ENCODE measurements at regions not wholly inside any gene's neighbourhood (a gene's known extent, or its start where the extent isn't known, plus 50 kb on each side); places are given as distances from the start of the nearest gene placed in this dataset.
"Not testable (repeated sequence)": the region's sequence is repeated elsewhere in the genome, so short reads cannot be mapped to it uniquely, and the experiment has no call there.

- 80% methylated on average over 1 of the region's 1 CpG for WGBS (ENCODE audit: insufficient coverage, low lambda C conversion rate)
- Histone ChIP-seq H3K4me3 (ENCODE audit: low read length) (no peak overlapping the region), H3K36me3 (ENCODE audit: control insufficient read depth, insufficient read depth, low read length) (no peaks in the 10 kb centered on the region), H3K4me1 (ENCODE audit: control insufficient read depth, insufficient read depth, low read length) (no peaks in the 10 kb centered on the region), H3K27me3 (ENCODE audit: control insufficient read depth, insufficient read depth, low read length) (no peaks in the 10 kb centered on the region), H3K9me3 (ENCODE audit: control insufficient read depth, low read depth, low read length) (no peaks in the 10 kb centered on the region), H3K27ac (ENCODE audit: low read length) (no peak overlapping the region)
- no peak for DNase-seq
Measured at GRCh38 chr6:27025351-27025750, 222.2 kb upstream of the PRSS16 start.

DNA sequence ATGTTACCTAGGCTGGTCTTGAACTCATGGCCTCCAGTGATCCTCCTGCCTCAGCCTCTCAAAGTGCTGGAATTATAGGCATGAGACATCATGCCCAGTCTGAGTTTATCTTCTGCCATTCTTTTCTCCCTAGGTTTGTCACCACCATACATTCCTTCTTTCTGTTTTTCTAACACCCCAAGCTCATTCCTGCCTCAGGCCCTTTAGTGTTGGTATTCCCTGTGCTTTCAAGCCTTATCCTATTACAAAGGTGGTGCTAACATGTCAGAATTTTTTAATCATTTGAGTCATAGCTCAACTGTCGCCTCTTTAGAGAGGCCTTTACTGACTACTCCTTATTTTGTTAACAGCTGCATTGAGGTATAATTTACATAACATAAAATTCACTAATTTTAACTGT, 221.1 kb upstream of the PRSS16 start:
- no peaks in the 10 kb centered on the region for H3K36me3 ChIP-seq (ENCODE audit: control insufficient read depth, insufficient read depth, low read length)
- H3K4me3 ChIP-seq (ENCODE audit: low read length) = no peak overlapping the region
- no peaks in the 10 kb centered on the region for H3K27me3 ChIP-seq (ENCODE audit: control insufficient read depth, insufficient read depth, low read length)
- H3K9me3 ChIP-seq (ENCODE audit: control insufficient read depth, low read depth, low read length) = no peaks in the 10 kb centered on the region
- no peaks in the 10 kb centered on the region for H3K4me1 ChIP-seq (ENCODE audit: control insufficient read depth, insufficient read depth, low read length)
- no peak overlapping the region for H3K27ac ChIP-seq (ENCODE audit: low read length)
- WGBS (ENCODE audit: insufficient coverage, low lambda C conversion rate) = no CpG with 5 or more reads among the region's 1 CpG
- DNase-seq = no peak

DNA sequence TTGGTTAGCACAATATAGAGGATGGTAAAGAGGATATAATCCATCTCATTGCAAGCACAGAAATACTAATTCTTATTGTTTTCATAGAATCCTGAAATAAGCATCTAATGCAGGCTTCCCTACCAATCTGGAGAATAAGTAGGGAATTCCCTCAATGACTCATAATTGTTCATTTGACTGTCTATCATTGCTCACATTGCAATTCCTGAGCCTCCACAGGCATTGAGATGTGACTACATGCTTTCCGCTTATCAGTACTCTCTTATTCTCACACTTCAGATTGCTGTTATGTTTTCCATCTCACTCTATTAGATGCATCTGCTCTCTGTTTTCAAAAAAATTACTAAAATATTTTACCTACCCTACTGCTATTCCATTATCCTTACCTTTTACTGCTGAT, 216.2 kb upstream of the PRSS16 start:
- no peak for DNase-seq
- H3K9me3 ChIP-seq (ENCODE audit: control insufficient read depth, low read depth, low read length) = no peaks in the 10 kb centered on the region
- H3K4me1 ChIP-seq (ENCODE audit: control insufficient read depth, insufficient read depth, low read length) = no peaks in the 10 kb centered on the region
- WGBS (ENCODE audit: insufficient coverage, low lambda C conversion rate) = 86% methylated on average over 1 of the region's 1 CpG
- H3K4me3 ChIP-seq (ENCODE audit: low read length) = no peak overlapping the region
- H3K27ac ChIP-seq (ENCODE audit: low read length) = no peak overlapping the region
- H3K36me3 ChIP-seq (ENCODE audit: control insufficient read depth, insufficient read depth, low read length) = no peaks in the 10 kb centered on the region
- H3K27me3 ChIP-seq (ENCODE audit: control insufficient read depth, insufficient read depth, low read length) = no peaks in the 10 kb centered on the region

DNA sequence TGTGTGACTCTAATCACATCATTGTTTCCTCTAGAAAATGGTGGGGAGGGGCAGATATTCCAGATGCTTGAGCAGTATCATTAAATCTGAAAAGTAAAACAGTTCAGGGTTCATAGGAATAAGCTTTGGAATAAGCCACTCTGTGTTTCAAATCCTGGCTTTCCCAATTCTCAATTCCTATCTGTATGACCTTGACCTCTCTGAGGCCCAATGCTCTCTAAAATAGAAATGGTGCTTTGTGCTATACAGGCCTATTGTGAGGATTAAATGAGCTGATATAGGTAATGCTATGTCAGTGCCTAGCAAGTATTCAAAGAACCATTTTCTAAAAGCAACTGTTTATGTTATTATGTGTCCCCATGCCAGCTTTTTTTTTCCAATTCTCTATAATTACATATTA, 209.0 kb upstream of the PRSS16 start:
- H3K36me3 ChIP-seq (ENCODE audit: control insufficient read depth, insufficient read depth, low read length) = no peaks in the 10 kb centered on the region
- no peak overlapping the region for H3K4me3 ChIP-seq (ENCODE audit: low read length)
- no peak for DNase-seq
- no peaks in the 10 kb centered on the region for H3K4me1 ChIP-seq (ENCODE audit: control insufficient read depth, insufficient read depth, low read length)
- no peaks in the 10 kb centered on the region for H3K9me3 ChIP-seq (ENCODE audit: control insufficient read depth, low read depth, low read length)
- H3K27me3 ChIP-seq (ENCODE audit: control insufficient read depth, insufficient read depth, low read length) = no peaks in the 10 kb centered on the region
- H3K27ac ChIP-seq (ENCODE audit: low read length) = no peak overlapping the region

DNA sequence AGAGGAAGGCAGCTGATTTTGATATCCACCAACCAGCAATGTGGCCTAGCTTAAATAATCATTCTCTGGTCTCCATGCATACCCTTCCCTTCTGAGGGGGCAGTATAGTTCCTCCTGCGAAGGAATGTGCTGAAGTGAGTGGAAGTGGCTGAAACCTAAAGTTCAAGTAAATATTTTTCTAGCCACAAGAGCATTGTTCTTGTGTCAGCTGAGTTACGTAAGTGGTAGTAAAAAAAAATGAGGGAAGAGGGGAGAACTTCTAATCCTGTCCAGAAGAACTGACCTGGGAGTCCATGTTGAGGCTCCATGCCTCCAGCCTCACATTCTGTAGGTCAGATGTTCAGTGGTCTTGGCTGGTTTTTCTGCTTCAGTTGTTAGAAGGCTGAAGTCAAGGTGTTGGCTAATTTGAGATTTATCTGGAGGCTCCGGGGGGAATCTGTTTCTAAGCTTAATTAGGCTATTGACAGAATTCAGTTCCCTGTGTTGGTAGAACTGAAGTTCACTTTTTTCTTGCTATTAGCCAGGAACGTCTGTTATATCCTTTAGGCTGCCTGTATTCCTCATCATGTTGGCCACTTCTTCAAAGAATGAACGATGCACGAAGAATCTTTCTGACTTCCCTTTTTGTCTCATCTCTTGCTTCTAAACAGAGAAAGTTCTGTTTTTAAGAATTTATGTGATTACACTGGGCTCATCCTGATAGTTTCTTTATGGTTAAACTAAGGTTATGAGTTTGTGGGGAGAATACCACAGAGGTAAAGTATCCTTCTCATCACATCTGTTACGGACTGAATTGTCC, 207.1 kb upstream of the PRSS16 start:
- peak in 1 of 2 donors; percentile 9 for DNase-seq
- Histone ChIP-seq H3K27ac (ENCODE audit: low read length) (peak overlapping the region; percentile 39), H3K4me1 (ENCODE audit: control insufficient read depth, insufficient read depth, low read length) (no peaks in the 10 kb centered on the region), H3K9me3 (ENCODE audit: control insufficient read depth, low read depth, low read length) (peaks cover 6% of the 10 kb centered on the region), H3K27me3 (ENCODE audit: control insufficient read depth, insufficient read depth, low read length) (no peaks in the 10 kb centered on the region), H3K4me3 (ENCODE audit: low read length) (no peak overlapping the region), H3K36me3 (ENCODE audit: control insufficient read depth, insufficient read depth, low read length) (no peaks in the 10 kb centered on the region)
- WGBS (ENCODE audit: insufficient coverage, low lambda C conversion rate) = 82% methylated on average over 2 of the region's 7 CpGs

DNA sequence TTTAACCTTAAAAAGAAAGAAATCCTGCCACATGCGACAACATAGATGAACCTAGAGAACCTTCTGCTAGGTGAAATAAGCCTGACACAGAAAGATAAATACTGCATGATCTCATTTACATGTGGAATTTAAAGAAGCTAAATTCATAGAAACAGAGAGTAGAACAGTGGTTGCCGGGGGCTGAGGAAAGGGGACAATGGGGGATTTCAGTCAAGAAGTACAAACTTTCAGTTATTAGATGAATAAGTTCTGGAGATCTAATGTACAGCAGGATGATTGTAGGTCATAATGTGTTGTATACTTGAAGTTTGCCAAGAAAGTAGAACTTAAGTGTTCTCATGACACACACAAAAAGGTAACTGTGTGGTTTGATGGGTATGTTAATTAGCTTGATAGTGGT, 204.3 kb upstream of the PRSS16 start:
- Histone ChIP-seq H3K27me3 (ENCODE audit: control insufficient read depth, insufficient read depth, low read length) (no peaks in the 10 kb centered on the region), H3K4me1 (ENCODE audit: control insufficient read depth, insufficient read depth, low read length) (no peaks in the 10 kb centered on the region), H3K27ac (ENCODE audit: low read length) (no peak overlapping the region), H3K36me3 (ENCODE audit: control insufficient read depth, insufficient read depth, low read length) (no peaks in the 10 kb centered on the region), H3K4me3 (ENCODE audit: low read length) (no peak overlapping the region), H3K9me3 (ENCODE audit: control insufficient read depth, low read depth, low read length) (peaks cover 7% of the 10 kb centered on the region)
- 80% methylated on average over 1 of the region's 2 CpGs for WGBS (ENCODE audit: insufficient coverage, low lambda C conversion rate)
- DNase-seq = no peak

GRCh38 chr6:27045131-27045530, 202.4 kb upstream of the PRSS16 start:
- no CpG with 5 or more reads among the region's 26 CpGs for WGBS (ENCODE audit: insufficient coverage, low lambda C conversion rate)

GRCh38 chr6:27047725-27048124, 199.8 kb upstream of the PRSS16 start:
- peak in 1 of 2 donors; percentile 38 for DNase-seq
- not testable (repeated sequence) for H3K9me3 ChIP-seq (ENCODE audit: control insufficient read depth, low read depth, low read length); H3K4me3 ChIP-seq (ENCODE audit: low read length); H3K36me3 ChIP-seq (ENCODE audit: control insufficient read depth, insufficient read depth, low read length); H3K27me3 ChIP-seq (ENCODE audit: control insufficient read depth, insufficient read depth, low read length); H3K4me1 ChIP-seq (ENCODE audit: control insufficient read depth, insufficient read depth, low read length)
- peak overlapping the region; percentile 48 for H3K27ac ChIP-seq (ENCODE audit: low read length)
- WGBS (ENCODE audit: insufficient coverage, low lambda C conversion rate) = no CpG with 5 or more reads among the region's 5 CpGs

More at GRCh38 chr6:27045131-27045530, 202.4 kb upstream of the PRSS16 start:
- H3K36me3 ChIP-seq (ENCODE audit: control insufficient read depth, insufficient read depth, low read length); H3K4me1 ChIP-seq (ENCODE audit: control insufficient read depth, insufficient read depth, low read length); H3K27ac ChIP-seq (ENCODE audit: low read length); H3K4me3 ChIP-seq (ENCODE audit: low read length); H3K9me3 ChIP-seq (ENCODE audit: control insufficient read depth, low read depth, low read length); DNase-seq; H3K27me3 ChIP-seq (ENCODE audit: control insufficient read depth, insufficient read depth, low read length): not testable (repeated sequence)

DNA sequence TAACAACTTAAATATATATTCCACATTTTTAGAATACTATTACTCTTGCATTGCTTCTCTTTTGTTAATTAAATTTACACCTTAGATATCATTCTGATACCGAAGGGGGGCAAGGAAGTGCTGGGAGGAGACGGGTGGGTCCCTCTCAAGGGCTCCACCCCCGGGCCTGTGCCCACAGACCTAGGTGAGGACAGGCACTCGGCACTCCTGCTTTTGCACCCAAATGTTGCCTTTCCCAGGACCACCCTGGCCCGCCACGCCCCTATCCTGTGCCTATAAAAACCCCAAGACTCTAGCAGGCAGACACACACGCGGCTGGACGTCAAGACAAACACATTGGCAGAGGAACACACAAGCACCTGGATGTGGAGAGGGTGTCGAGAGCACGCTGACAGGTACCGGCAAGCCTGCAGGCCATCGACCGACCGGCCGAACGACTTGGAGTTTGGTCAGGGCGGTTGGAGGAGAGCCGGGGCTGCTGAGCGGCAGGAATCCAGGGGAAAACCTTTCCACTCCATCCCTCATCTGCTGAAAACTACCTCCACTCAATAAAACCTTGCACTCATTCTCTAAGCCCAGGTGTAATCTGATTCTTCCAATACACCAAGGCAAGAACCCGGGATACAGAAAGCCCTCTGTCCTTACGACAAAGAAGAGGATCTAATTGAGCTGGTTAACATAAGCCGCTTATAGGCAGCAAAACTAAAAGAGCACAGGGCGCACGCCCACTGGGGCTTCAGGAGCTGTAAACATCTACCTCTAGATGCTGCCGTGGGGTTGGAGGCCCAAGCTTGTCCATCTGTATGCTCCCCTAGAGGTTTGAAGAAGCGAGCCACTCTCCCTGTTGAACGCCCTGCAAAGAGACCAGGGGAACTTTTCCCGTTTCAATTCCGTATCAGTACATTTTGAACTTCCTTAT, 197.4 kb upstream of the PRSS16 start:
- Histone ChIP-seq H3K27ac (ENCODE audit: low read length) (no peak overlapping the region), H3K9me3 (ENCODE audit: control insufficient read depth, low read depth, low read length) (peaks cover 4% of the 10 kb centered on the region), H3K27me3 (ENCODE audit: control insufficient read depth, insufficient read depth, low read length) (no peaks in the 10 kb centered on the region), H3K4me3 (ENCODE audit: low read length) (no peak overlapping the region), H3K36me3 (ENCODE audit: control insufficient read depth, insufficient read depth, low read length) (no peaks in the 10 kb centered on the region), H3K4me1 (ENCODE audit: control insufficient read depth, insufficient read depth, low read length) (no peaks in the 10 kb centered on the region)
- no peak for DNase-seq
- no CpG with 5 or more reads among the region's 30 CpGs for WGBS (ENCODE audit: insufficient coverage, low lambda C conversion rate)

DNA sequence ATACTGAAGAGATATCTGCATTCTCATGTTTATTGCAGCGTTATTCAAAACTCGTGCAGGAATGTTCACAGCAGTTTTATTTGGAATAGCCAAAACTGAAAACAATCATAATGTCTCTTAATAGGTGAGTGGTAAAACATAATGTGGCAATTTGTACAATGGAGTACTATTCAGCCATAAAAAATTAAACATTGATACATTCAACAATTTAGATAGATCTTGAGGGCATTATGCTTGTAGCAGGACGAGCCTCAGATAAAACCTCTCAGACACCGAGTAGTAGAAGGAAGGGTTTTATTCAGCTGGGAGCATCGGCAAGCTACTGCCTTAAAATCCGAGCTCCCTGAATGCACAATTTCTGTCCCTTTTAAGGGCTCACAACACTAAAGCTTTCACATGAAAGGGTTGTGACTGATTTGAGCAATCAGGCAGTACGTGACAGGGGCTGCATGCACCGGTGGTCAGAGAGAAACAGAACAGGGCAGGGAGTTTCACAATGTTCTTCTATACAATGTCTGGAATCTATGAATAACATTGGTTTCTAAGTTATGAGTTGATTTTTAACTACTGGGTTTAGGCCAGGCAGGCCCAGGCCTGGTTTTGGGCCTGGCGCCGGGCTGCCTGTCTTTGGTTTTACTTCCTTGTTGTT, 195.3 kb upstream of the PRSS16 start:
- not testable (repeated sequence) for H3K4me1 ChIP-seq (ENCODE audit: control insufficient read depth, insufficient read depth, low read length); H3K9me3 ChIP-seq (ENCODE audit: control insufficient read depth, low read depth, low read length); H3K4me3 ChIP-seq (ENCODE audit: low read length); H3K27me3 ChIP-seq (ENCODE audit: control insufficient read depth, insufficient read depth, low read length); H3K27ac ChIP-seq (ENCODE audit: low read length); H3K36me3 ChIP-seq (ENCODE audit: control insufficient read depth, insufficient read depth, low read length); DNase-seq
- WGBS (ENCODE audit: insufficient coverage, low lambda C conversion rate) = 79% methylated on average over 2 of the region's 10 CpGs

Measured in large intestine (tissue), 3 donors.